Uterus (tissue), 2 donors: ENCODE measurements at regions not wholly inside any gene's neighbourhood (a gene's known extent, or its start where the extent isn't known, plus 50 kb on each side); places are given as distances from the start of the nearest gene placed in this dataset.

Experiments used
- POLR2A ChIP-seq, 2 donors: fragments of 450-650 bp; IDR thresholded peaks; one replicate each; pipeline ENCODE4 v1.6.1; 2016; ENCODE audit warnings: antibody characterized with exemption in 2 of 2, mild to moderate bottlenecking in 1 of 2, moderate library complexity in 1 of 2
- TF ChIP-seq, protein P1 (sequence below), 4 experiments: fragments of 200-600 bp in 2 of 4; fragments of 450-650 bp in 2 of 4; sonication (generic) in 2 of 4; IDR thresholded peaks; one replicate each; pipeline ENCODE4 v1.5.1; 2016 to 2019; ENCODE audit warnings: antibody characterized with exemption in 4 of 4, mild to moderate bottlenecking in 2 of 4, moderate library complexity in 1 of 4

DNA sequence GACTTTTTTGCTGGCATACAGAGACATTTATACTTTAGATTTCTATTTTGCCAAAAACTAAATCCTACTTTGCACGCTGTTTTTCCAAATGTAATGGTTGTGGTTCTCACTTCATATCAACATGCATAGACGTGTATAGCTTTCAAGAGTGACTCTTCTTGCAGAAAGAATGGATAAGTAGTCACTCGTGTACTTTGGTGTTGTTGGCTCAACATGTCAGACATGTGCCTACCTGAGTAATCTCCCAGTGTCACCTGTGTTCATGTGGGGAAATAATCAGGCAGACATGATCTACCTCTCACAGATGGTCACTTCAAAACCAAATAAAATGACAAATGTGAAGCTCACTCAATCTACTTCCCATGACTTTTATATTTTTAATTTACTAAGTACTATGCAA is 73.1 kb downstream of the GPR88 start:
- TF ChIP-seq, protein P1, sequence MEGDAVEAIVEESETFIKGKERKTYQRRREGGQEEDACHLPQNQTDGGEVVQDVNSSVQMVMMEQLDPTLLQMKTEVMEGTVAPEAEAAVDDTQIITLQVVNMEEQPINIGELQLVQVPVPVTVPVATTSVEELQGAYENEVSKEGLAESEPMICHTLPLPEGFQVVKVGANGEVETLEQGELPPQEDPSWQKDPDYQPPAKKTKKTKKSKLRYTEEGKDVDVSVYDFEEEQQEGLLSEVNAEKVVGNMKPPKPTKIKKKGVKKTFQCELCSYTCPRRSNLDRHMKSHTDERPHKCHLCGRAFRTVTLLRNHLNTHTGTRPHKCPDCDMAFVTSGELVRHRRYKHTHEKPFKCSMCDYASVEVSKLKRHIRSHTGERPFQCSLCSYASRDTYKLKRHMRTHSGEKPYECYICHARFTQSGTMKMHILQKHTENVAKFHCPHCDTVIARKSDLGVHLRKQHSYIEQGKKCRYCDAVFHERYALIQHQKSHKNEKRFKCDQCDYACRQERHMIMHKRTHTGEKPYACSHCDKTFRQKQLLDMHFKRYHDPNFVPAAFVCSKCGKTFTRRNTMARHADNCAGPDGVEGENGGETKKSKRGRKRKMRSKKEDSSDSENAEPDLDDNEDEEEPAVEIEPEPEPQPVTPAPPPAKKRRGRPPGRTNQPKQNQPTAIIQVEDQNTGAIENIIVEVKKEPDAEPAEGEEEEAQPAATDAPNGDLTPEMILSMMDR (IDR thresholded peaks at IDR 0.05): no peak
- no peak for TF ChIP-seq POLR2A (IDR thresholded peaks at IDR 0.05)
